Trophoblast cell (in vitro differentiated cells and primary cell): ENCODE measurements at regions not wholly inside any gene's neighbourhood (a gene's known extent, or its start where the extent isn't known, plus 50 kb on each side); places are given as distances from the start of the nearest gene placed in this dataset.
"Not testable (repeated sequence)": the region's sequence is repeated elsewhere in the genome, so short reads cannot be mapped to it uniquely, and the experiment has no call there.

Source experiments
- DNase-seq, 2 donors: peaks; one replicate each; pipeline ENCODE4 v3.0.0-alpha.2; 2016
- H2AFZ ChIP-seq: 2 replicates; pipeline ENCODE4 v1.6.1; 2013; ENCODE audit warnings: low read length, moderate library complexity, mild to moderate bottlenecking; ENCODE audit not compliant: insufficient read depth, poor library complexity
- H2AK5ac ChIP-seq: 2 replicates; pipeline ENCODE4 v1.6.1; 2013; ENCODE audit warnings: mild to moderate bottlenecking, low read length
- H2BK120ac ChIP-seq: 2 replicates; pipeline ENCODE4 v1.6.1; 2013; ENCODE audit warnings: low read length, mild to moderate bottlenecking, moderate library complexity; ENCODE audit not compliant: insufficient read depth, poor library complexity
- H2BK12ac ChIP-seq: 2 replicates; pipeline ENCODE4 v1.6.1; 2013; ENCODE audit warnings: mild to moderate bottlenecking, low read length, moderate library complexity
- H2BK5ac ChIP-seq: 2 replicates; pipeline ENCODE4 v1.6.1; 2013; ENCODE audit warnings: low read length, low read depth, moderate library complexity, mild to moderate bottlenecking; ENCODE audit not compliant: poor library complexity
- H3K14ac ChIP-seq: 2 replicates; pipeline ENCODE4 v1.6.1; 2013; ENCODE audit warnings: mild to moderate bottlenecking, low read length
- H3K18ac ChIP-seq: 2 replicates; pipeline ENCODE4 v1.6.1; 2013; ENCODE audit warnings: mild to moderate bottlenecking, low read length
- H3K23ac ChIP-seq: 2 replicates; pipeline ENCODE4 v1.6.1; 2013; ENCODE audit warnings: low read length
- H3K27ac ChIP-seq: 2 replicates; pipeline ENCODE4 v1.5.1; 2013; ENCODE audit warnings: low read depth, mild to moderate bottlenecking, inconsistent platforms, low read length, moderate library complexity
- H3K27me3 ChIP-seq: 2 replicates; pipeline ENCODE4 v1.6.1; 2013; ENCODE audit warnings: inconsistent platforms, mild to moderate bottlenecking, low read length, moderate library complexity; ENCODE audit not compliant: insufficient read depth
- H3K36me3 ChIP-seq, 2 experiments: 1 replicate in 1 of 2; 2 replicates in 1 of 2; pipeline ENCODE4 v1.6.1; 2013; ENCODE audit warnings: low read length in 2 of 2, mild to moderate bottlenecking in 2 of 2, moderate library complexity in 1 of 2; ENCODE audit not compliant: insufficient read depth in 2 of 2, control insufficient read depth in 1 of 2
- H3K4ac ChIP-seq: 2 replicates; pipeline ENCODE4 v1.6.1; 2013; ENCODE audit warnings: low read depth, mild to moderate bottlenecking, low read length, moderate library complexity
- H3K4me1 ChIP-seq, 2 experiments: 1 replicate in 1 of 2; 2 replicates in 1 of 2; pipeline ENCODE4 v1.6.1; 2013; ENCODE audit warnings: low read length in 2 of 2, mild to moderate bottlenecking in 2 of 2, moderate library complexity in 1 of 2; ENCODE audit not compliant: insufficient read depth in 2 of 2, control insufficient read depth in 1 of 2
- H3K4me2 ChIP-seq: 2 replicates; pipeline ENCODE4 v1.6.1; 2013; ENCODE audit warnings: inconsistent platforms, mild to moderate bottlenecking, low read length, moderate library complexity
- H3K4me3 ChIP-seq: 2 replicates; pipeline ENCODE4 v1.5.1; 2013; ENCODE audit warnings: mild to moderate bottlenecking, low read depth, low read length, inconsistent platforms
- H3K79me1 ChIP-seq: one replicate; pipeline ENCODE4 v1.6.1; 2013; ENCODE audit warnings: low read length
- H3K79me2 ChIP-seq: 2 replicates; pipeline ENCODE4 v1.6.1; 2013; ENCODE audit warnings: low read length, mild to moderate bottlenecking; ENCODE audit not compliant: control insufficient read depth, insufficient read depth, poor library complexity
- H3K9ac ChIP-seq: 2 replicates; pipeline ENCODE4 v1.6.1; 2013; ENCODE audit warnings: mild to moderate bottlenecking, low read length
- H3K9me3 ChIP-seq: 2 replicates; pipeline ENCODE4 v1.6.1; 2013; ENCODE audit warnings: low read depth, mild to moderate bottlenecking, control low read depth, inconsistent platforms, low read length; ENCODE audit not compliant: insufficient read depth
- H4K12ac ChIP-seq: 2 replicates; pipeline ENCODE4 v1.6.1; 2013; ENCODE audit warnings: low read depth, mild to moderate bottlenecking, low read length, moderate library complexity
- H4K8ac ChIP-seq: 2 replicates; pipeline ENCODE4 v1.6.1; 2013; ENCODE audit warnings: low read depth, mild to moderate bottlenecking, low read length, moderate library complexity
- H4K91ac ChIP-seq: one replicate; pipeline ENCODE4 v1.6.1; 2013; ENCODE audit warnings: low read depth, mild to moderate bottlenecking, low read length, moderate library complexity
- WGBS: extraction: QIAGEN DNeasy Blood & Tissue Kit; methylation state at CpG from one replicate; pipeline ENCODE4 v1.1.7; 2013; ENCODE audit warnings: missing lambda C conversion rate; ENCODE audit not compliant: insufficient read length, insufficient coverage; ENCODE audit errors: extremely low coverage; 5-methylcytosine and 5-hydroxymethylcytosine counted together

- not testable (repeated sequence) for H3K4me2 ChIP-seq, H3K4me1 ChIP-seq, H4K8ac ChIP-seq, H3K27me3 ChIP-seq, H4K91ac ChIP-seq, H3K23ac ChIP-seq, H2AFZ ChIP-seq, H3K27ac ChIP-seq, H3K14ac ChIP-seq, DNase-seq, H3K9ac ChIP-seq, H3K79me1 ChIP-seq, H2BK12ac ChIP-seq, H2AK5ac ChIP-seq, H2BK5ac ChIP-seq, H2BK120ac ChIP-seq, H3K79me2 ChIP-seq, H3K4me3 ChIP-seq, H4K12ac ChIP-seq, H3K18ac ChIP-seq, H3K4ac ChIP-seq
- 100% methylated on average over 1 of the region's 1 CpG for WGBS
- H3K36me3 ChIP-seq: peaks cover 49 to 61% of the 10 kb centered on the region in 2 experiments
- H3K9me3 ChIP-seq: peaks cover 17% of the 10 kb centered on the region
These were observed 99.9 kb downstream of the NCOR2 start for GRCh38 chr12:124467549-124467948.

- Histone ChIP-seq H3K4me3 (no peak overlapping the region), H3K14ac (no peak overlapping the region), H3K27me3 (no peaks in the 10 kb centered on the region), H4K8ac (no peak overlapping the region), H3K23ac (no peak overlapping the region), H3K79me1 (no peaks in the 10 kb centered on the region), H3K27ac (no peak overlapping the region), H3K4ac (no peak overlapping the region), H2BK120ac (no peak overlapping the region), H2BK5ac (no peak overlapping the region), H2AFZ (no peak overlapping the region), H3K79me2 (no peaks in the 10 kb centered on the region), H3K18ac (no peak overlapping the region), H3K4me1 (no peaks in the 10 kb centered on the region), H2BK12ac (no peak overlapping the region), H3K36me3 (peaks cover 45 to 61% of the 10 kb centered on the region in 2 experiments), H3K4me2 (no peak overlapping the region), H3K9me3 (peaks cover 15% of the 10 kb centered on the region), H2AK5ac (no peak overlapping the region), H3K9ac (no peak overlapping the region), H4K91ac (no peak overlapping the region), H4K12ac (no peak overlapping the region)
- WGBS: 100% methylated on average over 1 of the region's 29 CpGs
- peak in 1 of 2 donors; percentile 35 for DNase-seq
These were observed 100.9 kb downstream of the NCOR2 start for GRCh38 chr12:124466216-124467128.

- peaks cover 46 to 61% of the 10 kb centered on the region in 2 experiments for H3K36me3 ChIP-seq
- no peaks in the 10 kb centered on the region for H3K79me2 ChIP-seq
- H3K9me3 ChIP-seq: peaks cover 15% of the 10 kb centered on the region
- no peak overlapping the region for H3K23ac ChIP-seq
- no peak overlapping the region for H3K18ac ChIP-seq
- no peak overlapping the region for H3K27ac ChIP-seq
- no peaks in the 10 kb centered on the region for H3K79me1 ChIP-seq
- WGBS: no CpG with 5 or more reads among the region's 1 CpG
- H2AK5ac ChIP-seq: no peak overlapping the region
- H3K4me3 ChIP-seq: no peak overlapping the region
- no peak overlapping the region for H2BK5ac ChIP-seq
- H3K4me1 ChIP-seq: no peaks in the 10 kb centered on the region
- no peak overlapping the region for H2BK12ac ChIP-seq
- no peak overlapping the region for H2BK120ac ChIP-seq
- H3K9ac ChIP-seq: no peak overlapping the region
- H3K4ac ChIP-seq: no peak overlapping the region
- no peak overlapping the region for H4K8ac ChIP-seq
- no peak overlapping the region for H4K12ac ChIP-seq
- no peak overlapping the region for H3K4me2 ChIP-seq
- H4K91ac ChIP-seq: no peak overlapping the region
- no peaks in the 10 kb centered on the region for H3K27me3 ChIP-seq
- H2AFZ ChIP-seq: no peak overlapping the region
- DNase-seq: no peak
- H3K14ac ChIP-seq: no peak overlapping the region
These were observed 101.9 kb downstream of the NCOR2 start for GRCh38 chr12:124465473-124465872.

GRCh38 chr12:124464830-124465229 lies 102.6 kb downstream of the NCOR2 start:
- no peak overlapping the region for H4K8ac ChIP-seq
- no peak overlapping the region for H2AK5ac ChIP-seq
- no peak overlapping the region for H2BK12ac ChIP-seq
- no peaks in the 10 kb centered on the region for H3K4me1 ChIP-seq
- H3K9me3 ChIP-seq: peaks cover 15% of the 10 kb centered on the region
- WGBS: no CpG with 5 or more reads among the region's 4 CpGs
- H3K4me2 ChIP-seq: no peak overlapping the region
- no peak overlapping the region for H3K27ac ChIP-seq
- H3K79me1 ChIP-seq: no peaks in the 10 kb centered on the region
- H3K79me2 ChIP-seq: no peaks in the 10 kb centered on the region
- no peak overlapping the region for H3K14ac ChIP-seq
- no peak overlapping the region for H4K91ac ChIP-seq
- H2BK5ac ChIP-seq: no peak overlapping the region
- H3K9ac ChIP-seq: no peak overlapping the region
- no peak overlapping the region for H2AFZ ChIP-seq
- DNase-seq: peak; percentile 85 to 87
- peaks cover 51 to 64% of the 10 kb centered on the region in 2 experiments for H3K36me3 ChIP-seq
- no peak overlapping the region for H3K4me3 ChIP-seq
- no peaks in the 10 kb centered on the region for H3K27me3 ChIP-seq
- H2BK120ac ChIP-seq: no peak overlapping the region
- H3K18ac ChIP-seq: no peak overlapping the region
- H3K23ac ChIP-seq: no peak overlapping the region
- no peak overlapping the region for H3K4ac ChIP-seq
- H4K12ac ChIP-seq: no peak overlapping the region
